ENCODE measurements at regions not wholly inside any gene's neighbourhood (a gene's known extent, or its start where the extent isn't known, plus 50 kb on each side); places are given as distances from the start of the nearest gene placed in this dataset.

DNA sequence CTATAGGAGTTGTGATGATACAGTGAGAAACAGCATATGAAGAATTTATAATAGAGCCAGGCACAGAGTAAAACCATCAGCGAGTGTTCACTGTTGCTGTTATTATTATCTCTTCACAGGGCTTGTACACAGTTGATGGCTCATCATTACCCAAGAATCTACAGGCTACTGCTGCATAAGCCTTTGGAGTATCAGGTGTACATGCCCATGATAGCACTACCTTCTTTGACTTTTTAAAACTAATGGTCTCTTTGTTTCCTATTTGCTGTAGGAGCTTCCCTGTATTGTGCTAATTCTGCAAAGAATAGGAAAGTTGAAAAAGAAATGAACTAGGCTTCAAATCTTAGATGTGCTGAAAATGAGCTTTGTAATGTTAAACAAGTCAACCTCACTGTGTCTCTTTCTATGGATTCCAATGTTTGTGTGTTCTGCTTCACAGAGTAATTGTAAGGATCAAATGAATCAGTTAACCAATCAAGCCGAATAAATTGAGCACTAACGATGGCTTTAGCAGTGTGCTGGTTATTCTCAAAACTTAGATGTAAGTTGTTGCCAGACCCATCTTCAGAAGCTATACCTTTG, 138.8 kb downstream of the TUSC7 start:
- DNase-seq (ENCODE audit: low spot score), result no peak

DNA sequence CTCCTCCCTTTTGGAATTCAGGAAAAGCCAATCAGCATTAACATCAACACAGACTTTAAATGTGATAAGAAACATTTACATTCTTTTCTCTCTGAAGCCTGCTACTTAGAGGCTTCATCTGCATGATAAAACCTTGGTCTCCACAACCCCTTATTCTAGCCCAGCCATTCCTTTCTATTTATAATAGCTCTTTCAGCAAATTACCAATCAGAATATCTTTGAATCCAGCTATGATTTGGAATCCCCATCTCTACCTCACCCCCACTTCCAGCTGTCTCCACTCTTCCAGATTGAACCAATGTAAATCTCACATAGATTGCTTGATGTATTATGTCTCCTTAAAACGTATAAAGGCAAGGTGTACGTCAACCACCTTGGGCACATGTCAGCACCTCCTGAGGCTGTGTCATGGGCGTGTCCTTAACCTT, 139.7 kb downstream of the TUSC7 start:
- DNase-seq (ENCODE audit: low spot score), result no peak

DNA sequence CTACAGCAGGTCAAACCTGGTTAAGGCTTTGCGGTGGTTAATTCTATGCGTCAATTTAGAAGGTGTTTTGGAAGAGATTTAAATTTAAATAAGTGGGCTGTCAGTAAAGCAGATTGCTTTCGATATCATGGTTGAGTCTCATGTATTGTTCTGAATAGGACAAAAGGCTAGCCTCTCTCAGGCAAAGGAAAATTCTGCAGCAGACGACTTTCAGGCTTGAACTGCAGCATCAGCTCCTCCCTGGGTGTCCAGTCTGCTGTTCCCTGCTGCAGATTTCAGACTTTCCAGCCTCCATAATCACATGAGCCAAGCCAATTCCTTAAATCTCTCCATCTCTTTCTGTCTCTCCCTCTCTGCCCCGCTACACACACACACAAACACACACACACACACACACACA, 143.2 kb downstream of the TUSC7 start:
- no peak for DNase-seq (ENCODE audit: low spot score)

DNA sequence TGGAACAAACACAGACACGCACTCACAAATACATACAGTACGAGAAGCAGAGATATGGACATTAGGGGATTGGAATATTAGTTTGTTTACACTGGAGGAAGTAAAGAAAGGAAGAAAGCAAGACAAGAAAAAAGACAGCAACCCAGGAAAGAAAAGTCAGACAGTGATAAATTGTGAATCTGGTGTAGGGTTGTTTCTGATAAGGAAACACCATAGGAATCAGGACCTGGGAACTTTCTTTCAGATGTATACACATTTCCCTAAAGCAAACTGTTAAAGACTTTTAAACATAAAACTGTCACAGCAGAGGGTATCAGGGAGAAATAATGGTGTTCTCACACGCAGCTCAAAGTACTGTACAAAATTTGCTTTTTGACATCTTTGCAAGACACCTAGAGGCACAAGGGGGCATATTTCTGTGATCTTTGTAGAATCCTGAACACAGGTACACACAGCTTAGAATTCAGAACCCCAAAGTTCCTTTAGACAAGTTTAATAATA, 153.7 kb downstream of the TUSC7 start:
- no peak for DNase-seq (ENCODE audit: low spot score)

DNA sequence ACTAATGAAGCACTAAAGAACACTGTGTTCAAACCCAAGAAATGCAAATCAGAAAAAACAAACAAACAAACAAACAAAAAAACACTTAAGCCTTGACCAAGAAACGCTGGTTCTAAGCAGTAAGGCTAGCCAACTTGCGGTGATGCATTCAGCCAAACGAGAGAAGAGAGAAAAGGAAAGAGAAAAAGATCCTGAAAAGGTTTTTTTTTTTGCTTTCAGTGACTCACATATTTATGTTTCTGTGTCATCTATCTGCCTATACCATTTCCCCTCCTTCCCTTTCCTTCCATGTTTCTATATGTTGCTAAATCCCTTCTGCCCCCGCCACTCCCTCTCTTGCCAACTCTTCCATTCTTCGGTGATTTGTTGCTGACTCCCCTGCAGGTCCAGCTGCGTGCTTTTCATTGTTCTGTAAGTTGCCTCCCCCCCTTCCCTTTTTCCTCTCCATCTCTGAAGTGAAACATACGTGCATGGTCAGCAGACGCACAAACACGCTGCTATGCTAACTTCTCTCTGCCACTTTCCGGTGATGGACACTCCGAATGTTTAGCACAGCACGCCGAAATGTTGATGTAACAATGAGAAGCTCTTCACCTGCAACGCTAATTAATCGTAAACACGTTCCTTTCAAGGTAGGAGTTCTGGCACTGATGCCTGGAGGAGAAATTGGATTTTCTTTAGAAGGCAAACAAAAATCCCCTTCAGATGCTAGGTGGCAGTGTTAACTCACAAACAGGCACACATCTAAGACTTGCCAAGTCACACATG, 154.4 kb downstream of the TUSC7 start:
- peak; percentile 43 for DNase-seq (ENCODE audit: low spot score)

DNA sequence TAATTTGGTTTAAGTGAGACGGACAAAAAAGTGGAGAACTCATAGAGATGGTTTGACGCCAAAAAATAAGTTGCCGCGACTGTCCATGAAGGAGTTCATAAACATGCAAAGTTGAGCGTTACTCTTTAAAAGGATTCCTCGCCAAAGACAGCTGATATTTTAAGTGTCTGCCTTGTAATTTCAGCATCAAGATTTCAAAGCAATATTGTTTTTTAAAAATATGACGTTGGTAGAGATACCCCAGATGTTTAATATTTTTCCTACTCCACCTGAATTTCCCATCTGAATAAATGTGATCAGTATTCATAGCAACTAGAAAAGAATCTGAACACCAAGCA, 155.0 kb downstream of the TUSC7 start:
- no peak for DNase-seq (ENCODE audit: low spot score)

DNA sequence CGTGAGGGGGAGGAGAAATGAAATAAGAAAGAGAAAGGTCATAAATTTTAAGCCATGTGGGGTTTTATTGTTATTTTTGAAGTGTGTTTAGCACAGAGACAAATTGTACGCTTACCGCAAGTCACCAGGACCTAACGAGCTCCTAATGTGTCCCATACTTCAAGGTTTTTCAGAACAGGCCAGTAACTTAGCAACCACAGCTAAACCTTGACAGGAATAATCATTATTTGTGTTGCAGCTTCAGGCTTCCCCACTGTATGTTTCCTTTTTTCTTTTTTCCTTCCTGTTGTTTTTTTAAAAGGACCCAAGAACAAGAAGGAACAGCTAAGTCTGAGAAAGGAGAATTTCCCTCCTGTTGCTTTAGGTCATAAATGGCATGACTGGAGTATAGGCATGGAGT, 160.8 kb downstream of the TUSC7 start:
- DNase-seq (ENCODE audit: low spot score), result no peak

DNA sequence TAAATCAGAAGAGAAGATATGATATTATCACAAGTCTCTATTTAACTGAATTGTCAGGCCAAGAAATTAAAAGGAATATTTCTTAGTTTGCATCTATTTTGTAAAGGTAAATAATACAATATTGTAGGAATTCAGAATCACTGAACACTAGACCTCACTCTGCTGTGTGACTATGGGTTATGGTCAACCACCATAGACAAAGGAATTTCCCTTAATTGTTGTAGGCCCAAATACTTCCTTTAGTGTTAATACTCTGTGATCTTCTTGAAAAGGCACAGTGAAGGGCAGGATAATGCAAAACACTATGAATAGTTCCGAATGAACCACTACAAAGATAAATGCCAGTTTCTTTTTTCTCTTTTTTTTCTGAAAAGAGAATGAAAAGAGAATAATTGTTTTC, 162.3 kb downstream of the TUSC7 start:
- no peak for DNase-seq (ENCODE audit: low spot score)

DNA sequence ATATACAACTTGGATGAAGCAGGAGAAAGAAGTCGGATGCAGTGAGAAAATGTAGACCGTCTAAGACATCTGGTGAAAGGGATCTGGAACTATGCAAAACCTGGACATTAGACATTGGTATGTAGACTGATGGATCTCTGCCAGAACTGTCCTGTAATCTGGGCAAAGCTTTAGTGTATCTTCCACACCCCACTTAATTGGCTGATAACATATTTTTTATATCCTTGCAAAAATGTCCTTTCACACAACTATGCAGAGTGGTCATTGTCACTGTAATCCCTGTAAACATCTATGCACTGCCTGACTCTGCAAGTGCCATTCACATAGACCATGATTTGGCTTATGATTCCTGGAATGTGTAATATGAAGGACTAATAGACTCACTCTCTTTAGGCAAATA, 163.1 kb downstream of the TUSC7 start:
- no peak for DNase-seq (ENCODE audit: low spot score)

DNA sequence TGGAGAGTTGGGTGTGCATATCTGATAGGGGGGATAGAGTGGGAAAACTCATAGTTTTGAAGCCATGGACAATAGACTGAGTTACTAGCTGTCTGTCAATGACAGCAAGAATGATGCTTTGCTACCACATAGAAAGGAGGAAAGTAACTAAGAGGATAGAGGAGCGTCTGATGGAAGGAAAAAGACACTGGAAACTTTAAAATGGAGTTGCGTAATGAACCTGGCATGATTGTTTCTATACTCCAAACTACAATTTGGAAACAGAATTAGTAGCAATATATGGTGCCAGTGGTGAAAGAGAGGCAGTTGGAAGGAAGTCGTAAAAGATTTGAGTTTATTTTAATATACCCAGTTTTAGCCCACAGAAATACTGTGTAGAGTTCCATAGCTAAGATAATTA, 163.6 kb downstream of the TUSC7 start:
- DNase-seq (ENCODE audit: low spot score), result no peak

DNA sequence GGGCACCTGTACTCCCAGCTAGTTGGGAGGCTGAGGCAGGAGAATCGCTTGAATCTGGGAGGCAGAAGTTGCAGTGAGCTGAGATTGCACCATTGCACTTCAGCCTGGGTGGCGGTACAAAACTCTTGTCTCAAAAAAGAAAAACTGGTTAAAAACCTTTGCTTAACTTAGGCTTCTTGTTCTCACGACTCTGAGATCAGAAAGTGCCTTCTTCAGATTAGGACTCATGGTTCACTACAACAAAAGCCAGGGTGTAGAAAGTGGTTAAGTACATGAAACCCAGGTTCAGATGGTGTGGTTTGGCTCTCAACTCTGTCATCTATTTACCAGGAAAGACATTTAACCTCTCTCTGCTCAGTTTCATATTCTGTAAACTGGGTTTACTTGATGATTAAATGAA, 168.4 kb downstream of the TUSC7 start:
- no peak for DNase-seq (ENCODE audit: low spot score)

DNA sequence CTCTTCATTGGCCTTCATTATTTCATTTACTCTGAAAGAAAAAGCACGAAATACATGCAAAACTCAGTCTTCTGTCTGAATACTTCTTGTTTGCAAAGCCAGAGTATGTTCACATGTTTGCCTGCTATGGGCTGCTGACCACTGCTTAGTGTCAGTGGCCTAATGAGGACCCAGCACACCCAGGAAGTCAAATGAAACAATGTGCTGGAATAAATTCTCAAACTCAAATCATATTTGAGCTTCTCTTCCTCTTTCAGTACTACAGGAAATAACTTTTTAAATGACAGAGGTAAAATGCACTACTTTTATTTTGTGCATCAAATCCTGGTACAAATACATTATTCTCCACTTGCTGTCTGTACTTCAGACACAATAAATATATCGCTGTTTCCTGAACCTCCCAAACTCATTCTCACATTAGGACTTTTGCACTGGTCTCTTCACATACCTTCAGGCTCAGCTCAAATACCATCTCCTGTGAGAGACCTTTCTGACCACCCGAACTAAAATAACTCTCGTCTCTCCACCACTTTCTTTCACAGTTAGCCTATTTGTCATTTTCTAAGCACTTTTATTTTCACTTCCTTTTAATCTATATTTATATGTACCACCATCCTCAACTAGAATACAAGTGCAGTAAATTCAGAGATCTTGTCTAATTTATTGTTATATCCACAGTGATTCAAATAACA, 176.8 kb downstream of the TUSC7 start:
- no peak for DNase-seq (ENCODE audit: low spot score)

DNA sequence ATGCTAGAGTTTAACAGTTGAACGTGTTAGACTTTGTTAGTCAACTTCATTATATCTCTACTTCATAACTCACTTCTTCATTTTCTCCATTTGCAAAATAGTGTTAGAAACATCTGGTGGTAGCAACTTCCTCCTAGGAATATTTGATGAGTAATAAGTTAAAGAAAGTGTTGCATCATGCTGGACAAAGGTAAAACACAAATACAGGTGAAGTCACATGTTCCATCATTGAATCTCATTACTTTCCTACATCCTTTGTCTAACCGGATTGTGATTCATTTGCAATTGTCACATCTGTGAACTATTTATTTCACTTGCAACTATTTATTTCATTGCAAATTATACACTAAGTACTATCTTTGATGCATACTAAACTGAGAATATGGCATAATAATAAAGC, 186.5 kb downstream of the TUSC7 start:
- no peak for DNase-seq (ENCODE audit: low spot score)

DNA sequence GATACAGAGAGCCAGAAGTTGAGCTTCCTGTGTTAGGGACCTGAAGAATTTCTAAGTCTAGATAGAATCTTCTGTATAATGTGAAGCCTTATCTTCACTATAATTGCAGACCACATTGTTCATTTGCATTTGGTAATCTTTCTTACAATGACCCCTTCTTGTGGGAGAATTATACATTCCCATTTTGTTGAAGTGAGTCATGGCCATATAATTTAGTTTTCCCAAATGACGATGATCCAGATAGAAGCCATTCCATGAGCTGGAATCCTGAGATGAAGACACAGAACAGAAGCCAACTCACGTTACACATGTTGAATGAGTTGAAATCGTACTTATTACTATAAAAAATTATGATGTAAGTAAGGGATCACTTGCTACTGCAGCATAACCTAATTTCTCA, 187.8 kb downstream of the TUSC7 start:
- no peak for DNase-seq (ENCODE audit: low spot score)

DNA sequence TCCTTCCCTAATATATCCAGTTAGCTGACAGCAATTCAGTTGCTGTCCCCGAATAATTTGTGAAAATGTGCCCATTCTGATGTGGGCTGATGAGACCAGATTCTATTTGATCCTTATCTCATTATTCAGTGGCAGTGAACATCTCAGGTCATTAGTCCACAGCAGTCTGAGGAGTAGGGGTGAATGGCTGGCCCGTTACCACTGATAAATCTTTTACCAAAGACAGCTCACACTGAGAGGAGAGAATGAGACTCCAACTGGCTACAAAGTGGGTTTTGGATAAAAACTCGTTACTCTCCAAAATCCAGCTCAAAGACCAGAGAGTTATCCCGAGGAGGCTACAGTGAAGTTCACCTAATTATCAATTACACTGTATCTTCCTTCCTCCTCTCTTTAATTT, 189.7 kb downstream of the TUSC7 start:
- DNase-seq (ENCODE audit: low spot score), result no peak

DNA sequence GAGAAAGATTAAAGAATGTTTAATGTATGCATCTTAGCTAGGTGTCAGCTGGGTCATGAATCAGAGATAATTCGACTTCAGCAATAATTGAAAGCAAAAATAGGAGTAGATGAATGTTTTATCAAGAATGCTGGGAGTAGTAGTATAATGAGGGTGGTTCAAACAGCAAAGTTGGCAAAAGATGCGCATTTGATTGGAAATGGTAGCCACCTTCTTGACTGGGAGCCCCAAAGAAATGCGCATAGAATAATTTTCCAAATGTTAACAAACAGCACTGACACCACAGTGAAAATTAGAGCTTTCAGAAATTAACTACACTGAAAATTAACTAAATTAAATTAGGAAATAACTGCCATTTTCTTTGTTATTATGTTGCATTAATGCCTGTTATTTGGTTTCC, 195.8 kb downstream of the TUSC7 start:
- no peak for DNase-seq (ENCODE audit: low spot score)

DNA sequence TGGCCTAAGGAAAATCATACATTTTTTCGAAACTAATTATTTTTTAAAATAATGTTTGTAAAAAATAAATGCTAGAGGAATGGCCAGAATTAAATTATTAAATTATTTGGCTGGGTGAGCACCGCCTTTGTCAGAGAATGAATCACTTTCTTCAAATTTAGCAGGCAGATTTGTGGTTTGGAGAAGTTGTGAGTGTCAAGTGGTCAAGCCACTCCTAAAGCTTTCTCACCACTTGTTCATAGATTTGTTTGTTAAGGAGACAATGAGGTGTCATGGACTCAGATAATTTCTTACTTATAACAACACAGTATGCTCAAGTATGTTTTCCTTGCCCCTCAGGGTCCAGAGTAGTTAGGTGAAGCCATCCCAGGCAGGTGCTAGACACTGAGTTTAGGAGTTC, 196.2 kb downstream of the TUSC7 start:
- peak; percentile 43 for DNase-seq (ENCODE audit: low spot score)

DNA sequence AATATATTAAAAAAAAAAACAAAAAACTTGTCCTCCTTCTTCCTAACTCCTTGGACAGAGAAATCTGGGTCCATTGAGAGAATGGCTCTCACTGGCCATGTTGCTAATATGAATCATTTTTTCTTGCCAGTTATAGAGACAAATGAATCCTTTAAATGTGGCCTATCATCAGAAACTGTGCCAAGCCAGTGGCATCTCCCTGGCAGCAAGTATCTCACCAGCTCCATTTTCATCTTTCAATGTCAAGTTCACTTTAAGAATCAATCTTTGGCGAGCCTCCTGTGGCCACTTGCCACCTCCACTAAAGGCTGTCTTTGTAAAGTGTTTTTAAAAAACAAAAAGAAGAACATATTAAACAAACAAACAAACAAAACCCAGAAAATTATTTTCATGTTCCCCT, 202.5 kb downstream of the TUSC7 start:
- no peak for DNase-seq (ENCODE audit: low spot score)

DNA sequence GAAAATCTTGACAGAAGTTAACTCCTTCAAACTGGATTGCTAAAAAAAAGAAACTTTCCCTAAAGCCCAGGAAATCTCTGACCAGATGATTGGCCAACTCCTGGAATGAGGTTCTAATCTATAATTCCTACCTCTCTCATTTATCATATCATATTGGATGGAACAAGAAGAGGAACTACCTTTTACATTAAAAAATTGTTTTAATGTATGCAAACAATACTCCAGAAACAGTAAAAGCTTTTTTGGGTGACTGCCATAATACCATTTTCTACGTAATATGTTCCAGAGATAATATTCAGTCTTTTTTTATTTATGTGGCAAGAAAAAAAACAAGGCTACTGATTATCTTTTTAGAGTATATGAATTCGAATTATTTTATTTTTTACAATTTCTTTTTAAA, 204.4 kb downstream of the TUSC7 start:
- DNase-seq (ENCODE audit: low spot score), result no peak

DNA sequence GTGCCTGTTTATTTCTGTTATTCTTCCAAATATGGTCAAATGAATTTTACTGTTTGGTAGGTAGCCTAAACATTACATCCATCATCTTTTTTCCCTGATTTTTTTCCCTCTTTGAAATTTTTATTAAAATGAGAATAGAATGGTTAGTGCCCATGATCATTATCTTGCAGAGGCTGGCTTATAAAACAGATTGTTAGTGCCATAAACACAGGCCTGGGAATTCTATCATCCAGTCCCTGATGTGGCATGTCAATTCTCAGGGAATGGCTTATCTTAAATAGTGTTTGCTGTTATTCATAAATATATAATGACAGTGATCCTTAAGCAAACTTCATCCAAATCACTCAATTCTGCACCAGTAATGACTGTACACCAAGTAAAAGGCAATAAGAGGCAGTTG, 207.3 kb downstream of the TUSC7 start:
- no peak for DNase-seq (ENCODE audit: low spot score)

DNA sequence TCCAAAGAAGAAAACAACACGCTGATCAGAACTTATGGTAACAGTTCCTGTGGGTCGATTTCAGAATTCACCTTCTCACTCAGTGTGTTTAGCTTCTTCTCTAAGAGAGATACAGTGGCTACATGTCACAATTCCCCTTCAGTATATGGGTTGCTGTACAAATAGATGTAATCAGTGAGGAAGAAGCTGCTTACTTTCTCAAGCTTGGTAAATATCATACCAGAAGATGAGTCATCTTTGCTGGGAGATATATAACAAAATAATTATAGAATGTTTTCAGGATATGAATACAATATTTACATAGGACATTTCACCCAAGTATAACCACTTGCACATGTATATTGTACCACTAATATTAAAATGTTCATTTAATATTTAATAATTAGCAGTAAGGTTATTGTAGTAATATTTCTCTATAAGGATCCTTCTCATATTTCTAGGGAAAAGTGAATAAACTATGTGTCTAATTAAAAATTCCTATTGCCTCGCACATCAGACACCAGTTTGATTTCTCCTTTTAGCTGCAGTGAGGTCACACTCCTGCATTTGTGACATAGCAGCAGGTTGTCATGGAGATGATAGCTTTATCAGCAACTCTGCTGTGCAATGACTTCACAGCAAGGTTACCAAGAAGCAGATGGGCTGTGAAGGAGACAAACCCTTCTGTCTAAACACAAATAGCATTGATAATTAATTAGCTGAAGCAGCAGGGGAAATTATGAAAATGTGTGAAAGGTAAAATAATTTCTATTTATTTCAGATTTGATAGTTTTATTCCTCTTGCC, 211.4 kb downstream of the TUSC7 start:
- no peak for DNase-seq (ENCODE audit: low spot score)

DNA sequence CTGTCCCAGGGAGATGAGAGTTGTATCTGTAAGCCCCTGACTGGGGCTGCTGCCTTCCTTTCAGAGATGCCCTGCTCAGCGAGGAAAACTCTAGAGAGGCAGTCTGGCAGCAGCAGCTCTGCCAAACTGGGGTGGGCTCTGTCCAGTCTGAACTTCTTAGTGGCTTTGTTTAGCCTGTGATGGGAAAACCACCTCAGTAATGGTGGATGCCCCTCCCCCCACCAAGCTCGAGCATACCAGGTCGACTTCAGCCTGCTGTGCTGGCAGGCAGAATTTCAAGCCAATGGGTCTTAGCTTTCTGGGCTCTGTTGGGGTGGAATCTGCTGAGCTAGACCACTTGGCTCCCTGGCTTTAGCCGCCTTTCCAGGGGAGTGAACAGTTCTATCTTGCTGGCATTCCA, 218.3 kb downstream of the TUSC7 start:
- no peak for DNase-seq (ENCODE audit: low spot score)
